GM18498 (cell line): ENCODE measurements at regions not wholly inside any gene's neighbourhood (a gene's known extent, or its start where the extent isn't known, plus 50 kb on each side); places are given as distances from the start of the nearest gene placed in this dataset.

Experiments
- ATAC-seq: cut with Tn5 transposase; IDR thresholded peaks from one replicate; pipeline ENCODE4 v1.9.1; 2021; ENCODE audit warnings: mild to moderate bottlenecking, moderate library complexity; ENCODE audit not compliant: unreplicated experiment

GRCh38 chr2:133765658-133766057 lies 197.4 kb upstream of the NCKAP5 start:
- no peak for ATAC-seq

- ATAC-seq: no peak
Observed at GRCh38 chr2:133766164-133766832, 198.0 kb upstream of the NCKAP5 start.

GRCh38 chr2:133768256-133768655 lies 200.0 kb upstream of the NCKAP5 start:
- ATAC-seq: no peak

GRCh38 chr2:133768658-133769435 lies 200.6 kb upstream of the NCKAP5 start:
- ATAC-seq: no peak

- no peak for ATAC-seq
Observed at GRCh38 chr2:133773854-133774653, 205.8 kb upstream of the NCKAP5 start.

GRCh38 chr2:133774654-133775015 lies 206.4 kb upstream of the NCKAP5 start:
- ATAC-seq: no peak

GRCh38 chr2:133776936-133777573 lies 208.8 kb upstream of the NCKAP5 start:
- ATAC-seq: no peak

- no peak for ATAC-seq
Observed at GRCh38 chr2:133777574-133777960, 209.3 kb upstream of the NCKAP5 start.

GRCh38 chr2:133780099-133780996 lies 212.1 kb upstream of the NCKAP5 start:
- ATAC-seq: no peak

GRCh38 chr2:133780997-133781513 lies 212.8 kb upstream of the NCKAP5 start:
- no peak for ATAC-seq

- ATAC-seq: no peak
Observed at GRCh38 chr2:133787207-133787606, 218.9 kb upstream of the NCKAP5 start.

GRCh38 chr2:133787651-133788050 lies 219.4 kb upstream of the NCKAP5 start:
- no peak for ATAC-seq

GRCh38 chr2:133788386-133788785 lies 220.1 kb upstream of the NCKAP5 start:
- ATAC-seq: no peak

GRCh38 chr2:133789743-133790142 lies 221.5 kb upstream of the NCKAP5 start:
- no peak for ATAC-seq

GRCh38 chr2:133790711-133791110 lies 222.4 kb upstream of the NCKAP5 start:
- no peak for ATAC-seq

- no peak for ATAC-seq
Observed at GRCh38 chr2:133791191-133791590, 222.9 kb upstream of the NCKAP5 start.

GRCh38 chr2:133792223-133792622 lies 224.0 kb upstream of the NCKAP5 start:
- no peak for ATAC-seq

- ATAC-seq: no peak
Observed at GRCh38 chr2:133794114-133794513, 225.9 kb upstream of the NCKAP5 start.

- no peak for ATAC-seq
Observed at GRCh38 chr2:133801946-133802345, 233.7 kb upstream of the NCKAP5 start.

GRCh38 chr2:133802409-133803039 lies 234.3 kb upstream of the NCKAP5 start:
- no peak for ATAC-seq
